Neural progenitor cell (in vitro differentiated cells): ENCODE measurements at regions not wholly inside any gene's neighbourhood (a gene's known extent, or its start where the extent isn't known, plus 50 kb on each side); places are given as distances from the start of the nearest gene placed in this dataset.

Experiments
- CTCF ChIP-seq: fragments of 200-600 bp; sonication (generic); IDR thresholded peaks from 2 replicates; pipeline ENCODE4 v1.5.1; 2017; ENCODE audit warnings: antibody characterized with exemption, mild to moderate bottlenecking
- EZH2 ChIP-seq: fragments of 200-600 bp; sonication (generic); IDR thresholded peaks from 2 replicates; pipeline ENCODE4 v1.6.1; 2017; ENCODE audit warnings: antibody characterized with exemption, mild to moderate bottlenecking, moderate library complexity

DNA sequence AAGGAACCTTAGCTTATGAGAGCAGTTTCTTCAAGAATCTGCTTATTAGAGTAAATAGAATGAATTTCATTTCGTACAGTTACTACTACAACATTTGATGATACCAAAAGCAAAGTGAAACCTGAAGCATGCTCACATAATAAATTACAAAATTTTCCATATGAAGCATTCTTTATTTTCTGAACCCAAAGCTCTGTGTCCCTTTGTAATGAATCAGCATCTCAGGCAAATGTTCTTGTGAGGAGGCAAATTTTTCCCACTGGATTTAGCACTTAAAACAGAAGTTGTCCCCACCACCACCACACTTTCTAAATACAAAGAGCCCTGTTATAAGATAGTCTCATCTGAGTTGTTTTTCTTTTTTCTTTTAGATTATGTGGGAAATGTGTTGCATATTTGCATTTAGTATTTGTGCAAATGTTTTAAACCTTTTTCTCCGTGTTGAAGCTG lies 70.7 kb upstream of the NFKB1 start:
- no peak for TF ChIP-seq CTCF
- TF ChIP-seq EZH2: no peak
